ENCODE measurements at regions not wholly inside any gene's neighbourhood (a gene's known extent, or its start where the extent isn't known, plus 50 kb on each side); places are given as distances from the start of the nearest gene placed in this dataset.

DNA sequence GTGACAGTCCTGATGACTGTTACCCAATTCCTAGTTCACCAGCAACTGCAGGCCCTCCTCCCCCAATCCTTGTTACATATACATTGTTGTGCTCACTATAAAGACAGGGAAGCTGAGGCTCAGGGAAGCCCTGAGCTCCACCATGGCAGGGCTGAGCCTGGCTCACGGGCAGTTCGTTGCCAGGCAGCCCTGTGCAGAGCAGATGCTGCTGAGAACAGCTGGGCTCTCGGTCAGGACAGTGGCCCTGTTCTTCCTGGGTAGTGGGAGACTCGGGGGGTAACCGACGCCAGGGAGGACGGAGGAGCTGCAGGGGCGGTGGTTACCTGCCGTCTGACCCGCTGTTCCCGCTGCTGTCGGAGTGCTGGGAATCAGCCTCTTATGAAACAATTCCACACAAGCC, 80.9 kb upstream of the ZNF469 start:
- TF ChIP-seq, protein P1, sequence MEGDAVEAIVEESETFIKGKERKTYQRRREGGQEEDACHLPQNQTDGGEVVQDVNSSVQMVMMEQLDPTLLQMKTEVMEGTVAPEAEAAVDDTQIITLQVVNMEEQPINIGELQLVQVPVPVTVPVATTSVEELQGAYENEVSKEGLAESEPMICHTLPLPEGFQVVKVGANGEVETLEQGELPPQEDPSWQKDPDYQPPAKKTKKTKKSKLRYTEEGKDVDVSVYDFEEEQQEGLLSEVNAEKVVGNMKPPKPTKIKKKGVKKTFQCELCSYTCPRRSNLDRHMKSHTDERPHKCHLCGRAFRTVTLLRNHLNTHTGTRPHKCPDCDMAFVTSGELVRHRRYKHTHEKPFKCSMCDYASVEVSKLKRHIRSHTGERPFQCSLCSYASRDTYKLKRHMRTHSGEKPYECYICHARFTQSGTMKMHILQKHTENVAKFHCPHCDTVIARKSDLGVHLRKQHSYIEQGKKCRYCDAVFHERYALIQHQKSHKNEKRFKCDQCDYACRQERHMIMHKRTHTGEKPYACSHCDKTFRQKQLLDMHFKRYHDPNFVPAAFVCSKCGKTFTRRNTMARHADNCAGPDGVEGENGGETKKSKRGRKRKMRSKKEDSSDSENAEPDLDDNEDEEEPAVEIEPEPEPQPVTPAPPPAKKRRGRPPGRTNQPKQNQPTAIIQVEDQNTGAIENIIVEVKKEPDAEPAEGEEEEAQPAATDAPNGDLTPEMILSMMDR (conservative IDR thresholded peaks at IDR 0.05; ENCODE audit: low read length), result no peak
- TF ChIP-seq EZH2phosphoT487 (IDR thresholded peaks at IDR 0.05; ENCODE audit: borderline replicate concordance, low read depth, low read length), result no peak

All from OCI-LY7 (cell line).